Spleen (tissue), 7 donors: ENCODE measurements at regions not wholly inside any gene's neighbourhood (a gene's known extent, or its start where the extent isn't known, plus 50 kb on each side); places are given as distances from the start of the nearest gene placed in this dataset.

ENCODE experiments used
- CTCF ChIP-seq, 11 experiments: fragments of 200-600 bp in 7 of 11; fragments of 450-650 bp in 4 of 11; sonication (generic) in 4 of 11; IDR thresholded peaks in 8 of 11; conservative IDR thresholded peaks in 3 of 11; 1 replicate in 7 of 11; 2 replicates in 4 of 11; pipeline versions ENCODE4 v1.4.0 to v1.8.0; 2016 to 2021; ENCODE audit warnings: antibody characterized with exemption in 11 of 11, inconsistent platforms in 4 of 11, mild to moderate bottlenecking in 1 of 11
- POLR2AphosphoS5 ChIP-seq, 3 donors: sonication (generic); formaldehyde crosslinking; IDR thresholded peaks; one replicate each; pipeline ENCODE4 v1.5.1; 2017; ENCODE audit warnings: antibody characterized with exemption in 3 of 3
- donor health status: DM: no; HTN: no; CAD: no; lungs with moderate emphysema.
- donor health status: DM: no; HTN: no; CAD: no.
- donor health status: DM: no; HTN: no; CAD: no.

GRCh38 chr2:22907330-22907729, 477.6 kb upstream of the KLHL29 start:
- TF ChIP-seq POLR2AphosphoS5 (IDR thresholded peaks at IDR 0.05) (peak in 1 of 3 donors; percentile 24), CTCF (IDR thresholded peaks at IDR 0.05 in 8 of 11, conservative IDR thresholded peaks at IDR 0.05 in 3 of 11) (no peak)
